A673 (cell line): ENCODE measurements at regions not wholly inside any gene's neighbourhood (a gene's known extent, or its start where the extent isn't known, plus 50 kb on each side); places are given as distances from the start of the nearest gene placed in this dataset.

ENCODE experiments used
- CTCF ChIP-seq: fragments of 300-800, 200-600 bp; sonication (generic); conservative IDR thresholded peaks from 2 replicates; pipeline ENCODE4 v1.5.1; 2017; ENCODE audit warnings: low read depth, mild to moderate bottlenecking, antibody characterized with exemption, low read length, moderate library complexity, mixed read lengths
- EZH2 ChIP-seq: fragments of 200-600 bp; sonication (generic); IDR thresholded peaks from 2 replicates; pipeline ENCODE4 v1.6.1; 2017; ENCODE audit warnings: borderline replicate concordance, low read depth, mild to moderate bottlenecking, mixed read lengths, antibody characterized with exemption, low read length; ENCODE audit not compliant: poor library complexity, severe bottlenecking

- TF ChIP-seq CTCF (no peak), EZH2 (no peak)
These were observed 151.8 kb upstream of the NABP1 start for GRCh38 chr2:191526091-191526490.
